M059J (cell line): ENCODE measurements at regions not wholly inside any gene's neighbourhood (a gene's known extent, or its start where the extent isn't known, plus 50 kb on each side); places are given as distances from the start of the nearest gene placed in this dataset.
A peak's percentile ranks its signal among the peaks of the same experiment; 100 is the strongest.
"Not testable (repeated sequence)": the region's sequence is repeated elsewhere in the genome, so short reads cannot be mapped to it uniquely, and the experiment has no call there.

ENCODE experiments used
- DNase-seq: peaks from one replicate; pipeline ENCODE4 v3.0.0-alpha.2; 2012; ENCODE audit warnings: low read depth

DNA sequence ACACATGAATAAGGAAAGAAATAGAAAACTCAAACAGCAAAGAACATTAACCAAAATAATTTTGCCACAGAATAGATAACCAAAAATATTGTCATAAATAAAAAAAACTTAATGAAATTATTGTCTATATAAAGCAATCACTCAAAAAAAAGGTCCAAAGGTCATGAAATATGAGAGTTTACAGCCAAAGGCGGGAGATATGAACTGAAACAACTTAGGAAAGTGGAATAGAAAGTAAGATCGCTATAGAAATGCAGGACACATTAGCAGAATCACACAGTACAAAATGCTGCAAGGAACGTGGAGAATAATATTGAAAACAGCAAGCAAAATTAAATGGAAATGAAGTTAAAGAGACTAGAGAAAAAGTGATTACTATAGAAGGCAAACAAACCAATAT, 375.0 kb upstream of the ARHGEF26 start:
- DNase-seq = no peak

DNA sequence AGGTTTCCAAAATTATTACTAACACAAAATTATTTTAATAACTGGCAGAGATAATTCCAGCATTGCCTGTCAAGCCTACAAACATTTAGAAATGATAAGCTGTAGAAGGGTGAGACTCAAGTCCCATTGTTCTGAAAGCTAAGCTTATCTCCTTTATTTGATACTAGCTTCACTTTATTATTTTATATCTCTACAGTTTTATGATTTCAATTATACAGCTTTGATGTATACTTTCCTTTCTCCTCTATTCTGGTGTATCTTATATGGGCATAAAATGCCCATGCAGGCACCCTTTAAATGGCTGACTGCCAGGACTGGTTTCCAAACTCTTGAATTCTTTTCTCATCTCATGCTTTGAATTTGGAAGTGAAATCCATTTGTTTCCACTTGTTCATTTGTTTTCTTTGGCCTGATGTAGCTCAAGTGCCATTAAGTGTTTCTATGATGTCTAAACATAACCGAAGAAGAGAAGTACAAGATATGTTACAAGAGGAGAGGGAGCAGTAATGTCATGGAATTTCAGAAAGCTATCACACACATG, 372.1 kb upstream of the ARHGEF26 start:
- no peak for DNase-seq

DNA sequence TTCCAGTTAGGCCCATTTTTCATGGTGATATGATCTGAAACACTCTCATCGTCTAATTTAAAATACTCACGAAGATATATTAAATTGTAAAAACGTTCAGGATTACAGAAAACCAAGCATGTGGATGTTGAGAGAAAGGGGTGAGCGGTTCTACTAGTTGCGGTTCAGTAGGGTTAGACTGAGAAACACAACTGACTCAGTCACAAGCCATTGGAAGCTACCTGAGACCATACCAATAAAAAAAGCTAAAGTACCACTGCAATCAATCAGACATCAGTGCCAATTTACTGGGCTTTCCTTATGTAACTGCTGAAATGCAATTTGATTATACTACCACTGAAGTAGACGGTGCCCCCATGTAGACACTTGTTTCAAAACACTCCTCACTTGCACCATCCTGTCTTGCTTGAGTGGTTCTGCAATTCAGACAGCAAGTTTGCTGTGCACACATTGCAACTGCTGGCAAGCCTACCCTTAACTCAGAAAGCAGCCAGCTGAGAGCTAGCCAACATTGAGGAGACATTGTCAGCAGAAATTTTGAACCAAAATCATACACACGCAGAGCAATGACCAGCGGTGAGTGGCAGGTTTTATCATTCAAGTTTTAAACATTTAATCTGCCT, 368.7 kb upstream of the ARHGEF26 start:
- DNase-seq = no peak

GRCh38 chr3:153753035-153753434, 368.2 kb upstream of the ARHGEF26 start:
- DNase-seq = no peak

- no peak for DNase-seq
Measured at GRCh38 chr3:153756816-153757215, 364.4 kb upstream of the ARHGEF26 start.

GRCh38 chr3:153757839-153758238, 363.4 kb upstream of the ARHGEF26 start:
- no peak for DNase-seq

- no peak for DNase-seq
Measured at GRCh38 chr3:153760948-153761347, 360.2 kb upstream of the ARHGEF26 start.

- no peak for DNase-seq
Measured at GRCh38 chr3:153762411-153763235, 358.6 kb upstream of the ARHGEF26 start.

GRCh38 chr3:153767601-153768560, 353.3 kb upstream of the ARHGEF26 start:
- DNase-seq = no peak

DNA sequence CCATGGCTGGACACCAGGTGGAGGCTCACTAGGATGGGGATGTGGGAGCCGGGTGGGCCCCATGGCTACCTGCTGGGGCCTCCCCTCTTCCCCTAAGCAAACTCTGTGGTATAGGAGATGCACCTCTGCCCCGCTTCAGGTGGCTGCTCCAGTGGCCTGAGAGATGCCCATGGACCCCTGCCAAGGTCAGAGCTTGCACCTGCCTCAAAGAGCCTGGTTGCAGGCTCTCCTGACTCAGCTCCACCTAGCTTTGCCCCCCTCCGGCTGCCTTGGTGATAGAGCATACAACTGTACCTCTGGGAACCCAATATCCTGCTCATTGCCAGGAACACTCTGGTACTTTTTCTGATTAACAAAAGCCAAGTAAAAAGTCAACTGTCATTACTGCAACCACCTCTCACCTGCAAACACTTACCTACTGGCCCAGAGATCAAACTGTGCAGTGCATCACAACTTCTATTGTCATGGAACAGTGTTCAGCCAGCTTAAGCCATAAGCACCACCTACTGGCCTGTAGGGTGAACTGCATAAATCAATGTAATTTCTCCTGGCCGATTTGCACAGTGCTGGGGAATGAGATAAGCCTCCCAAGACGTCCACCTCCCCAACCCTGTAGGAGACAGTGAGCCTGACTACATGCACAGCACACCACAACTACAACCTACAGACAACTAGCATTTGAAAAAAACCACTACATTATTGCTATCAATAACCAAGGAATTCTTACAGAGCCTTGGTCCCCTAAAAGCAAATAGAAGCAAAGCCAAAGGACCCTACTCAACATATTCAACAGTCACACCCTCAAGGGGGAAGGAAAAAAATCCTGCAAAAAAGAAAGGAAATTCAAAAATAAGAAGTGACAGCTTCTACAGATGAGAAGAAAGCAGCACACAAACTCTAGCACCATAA, 352.4 kb upstream of the ARHGEF26 start:
- DNase-seq = peak; percentile 37

GRCh38 chr3:153783106-153783505, 338.1 kb upstream of the ARHGEF26 start:
- DNase-seq = no peak

- DNase-seq = no peak
Measured at GRCh38 chr3:153783741-153784480, 337.3 kb upstream of the ARHGEF26 start.

DNA sequence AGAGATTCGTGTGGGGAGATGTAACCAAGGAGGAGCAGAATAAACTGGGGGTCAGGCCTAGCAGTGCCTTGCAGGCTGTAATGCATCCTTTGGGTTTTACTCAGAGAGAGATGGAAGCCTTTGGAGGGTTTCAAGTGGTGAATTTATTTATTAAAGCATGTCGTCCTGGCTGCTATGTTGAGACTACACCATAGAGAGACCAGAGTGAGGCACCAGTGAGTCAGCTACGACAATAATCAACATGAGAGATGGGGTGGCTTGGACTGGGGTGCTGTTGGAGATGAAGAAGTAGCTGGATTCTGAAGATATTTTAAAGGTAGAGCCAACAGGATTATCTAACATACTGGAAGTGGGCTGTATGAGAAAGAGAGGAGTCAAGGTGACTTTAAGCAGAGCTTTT, 335.3 kb upstream of the ARHGEF26 start:
- peak; percentile 3 for DNase-seq

GRCh38 chr3:153789380-153789779, 331.8 kb upstream of the ARHGEF26 start:
- no peak for DNase-seq

DNA sequence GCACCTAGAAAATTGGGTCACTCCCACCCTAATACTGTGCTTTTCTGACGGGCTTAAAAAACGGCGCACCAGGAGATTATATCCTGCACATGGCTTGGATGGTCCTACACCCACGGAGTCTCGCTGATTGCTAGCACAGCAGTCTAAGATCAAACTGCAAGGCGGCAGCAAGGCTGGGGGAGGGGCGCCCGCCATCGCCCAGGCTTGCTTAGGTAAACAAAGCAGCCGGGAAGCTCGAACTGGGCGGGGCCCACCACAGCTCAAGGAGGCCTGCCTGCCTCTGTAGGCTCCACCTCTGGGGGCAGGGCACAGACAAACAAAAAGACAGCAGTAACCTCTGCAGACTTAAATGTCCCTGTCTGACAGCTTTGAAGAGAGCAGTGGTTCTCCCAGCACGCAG, 324.1 kb upstream of the ARHGEF26 start:
- not testable (repeated sequence) for DNase-seq

DNA sequence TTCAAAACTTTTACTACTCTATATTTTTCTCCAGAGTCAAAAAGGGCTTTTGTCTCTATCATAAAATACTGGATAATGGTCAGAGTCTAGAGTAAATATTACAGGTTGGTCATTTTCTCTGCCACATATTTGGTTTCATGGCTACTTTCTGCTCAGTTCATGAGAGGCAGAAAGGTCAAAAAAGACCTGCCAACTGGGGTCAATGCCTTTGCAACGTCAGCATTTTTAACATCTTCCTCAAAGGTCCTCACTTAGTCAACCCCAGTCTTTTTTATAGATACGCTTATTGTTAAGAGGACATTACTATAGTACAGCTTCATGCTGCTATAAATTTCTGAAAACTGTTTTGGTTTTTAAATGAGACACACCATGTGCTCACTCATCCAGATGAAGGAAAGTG, 312.1 kb upstream of the ARHGEF26 start:
- no peak for DNase-seq

DNA sequence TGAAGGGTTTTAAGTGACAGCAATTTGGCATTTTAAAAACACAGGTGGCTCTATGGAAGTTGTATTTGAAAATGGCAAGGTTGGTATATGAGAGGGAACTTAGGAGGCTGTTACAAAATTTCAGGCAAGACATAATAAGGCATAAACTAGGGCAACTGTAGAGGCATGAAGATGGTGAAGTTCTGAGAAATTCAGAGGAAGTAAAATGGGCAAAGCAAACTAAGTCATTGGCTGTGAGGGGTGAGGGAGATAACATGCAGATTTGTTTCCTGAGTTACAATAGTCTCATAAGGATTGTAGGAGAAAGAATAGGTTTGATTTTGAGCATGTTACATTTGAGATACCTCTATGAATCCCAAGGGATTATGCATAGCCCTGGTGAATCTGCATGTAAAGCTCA, 302.9 kb upstream of the ARHGEF26 start:
- no peak for DNase-seq

DNA sequence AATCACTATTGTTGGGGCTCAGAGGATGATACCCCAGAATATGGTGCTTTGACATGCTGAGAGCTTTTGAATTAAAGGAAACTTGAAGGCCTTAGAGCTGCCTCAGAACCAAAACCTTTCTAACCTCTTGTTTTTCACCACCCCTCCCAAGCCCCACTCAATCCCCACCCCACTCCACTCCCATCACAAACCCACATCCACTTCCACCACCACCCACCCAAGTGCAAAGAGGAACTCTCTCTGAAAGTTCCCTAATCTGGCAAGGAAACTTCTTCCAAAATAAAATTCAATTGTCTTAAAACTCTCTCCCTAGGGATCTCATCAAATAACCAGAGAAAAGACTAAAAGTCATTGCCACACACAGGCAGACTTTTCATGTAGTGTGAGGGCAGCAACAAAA, 301.2 kb upstream of the ARHGEF26 start:
- DNase-seq = no peak

GRCh38 chr3:153828346-153828745, 292.8 kb upstream of the ARHGEF26 start:
- DNase-seq = peak; percentile 52

- peak; percentile 43 for DNase-seq
Measured at GRCh38 chr3:153829606-153830170, 291.5 kb upstream of the ARHGEF26 start.
